HCT116 (cell line): ENCODE measurements at regions not wholly inside any gene's neighbourhood (a gene's known extent, or its start where the extent isn't known, plus 50 kb on each side); places are given as distances from the start of the nearest gene placed in this dataset.

Source experiments
- ATAC-seq: fragments of 200-7000 bp; cut with Tn5 transposase; 2 replicates; pipeline ENCODE4 v1.9.1; 2020; ENCODE audit warnings: mild to moderate bottlenecking, moderate library complexity
- BruUV-seq: library from RNA; stranded (reverse); fragments of 400-500 nt; replicated peaks from 2 replicates; lab custom pipeline; 2021; lab: Mats Ljungman, UMichigan
- CTCF ChIA-PET: fragments of 300-600 bp; sonication (Branson Sonifier 250); formaldehyde crosslinking; loops from one replicate; lab custom pipeline; 2021; ENCODE audit warnings: antibody characterized with exemption; lab: Charles Lee
- POLR2A ChIA-PET: fragments of 300-600, 350-600 bp; sonication (Branson Sonifier 250); formaldehyde crosslinking; loops from one replicate; lab custom pipeline; 2021; ENCODE audit warnings: antibody characterized with exemption; lab: Charles Lee
- RAD21 ChIA-PET, 2 experiments: fragments of 300-600 bp; sonication (Branson Sonifier 250); formaldehyde crosslinking; loops; one replicate each; lab custom pipeline; 2023; ENCODE audit warnings: low total read pairs in 2 of 2; ENCODE audit not compliant: uncharacterized antibody in 2 of 2, unreplicated experiment in 2 of 2, low non-redundant PET in 1 of 2; lab: Charles Lee
- DNase-seq: peaks from one replicate; pipeline ENCODE4 v3.0.0-alpha.2; 2010; ENCODE audit warnings: low read depth, low spot score
- H2AFZ ChIP-seq: fragments of 200-600 bp; shearing (Covaris generic), sonication (generic); 2 replicates; pipeline ENCODE4 v1.6.1; 2017; ENCODE audit warnings: low read depth, mixed run types, mixed read lengths, antibody characterized with exemption, low read length; ENCODE audit not compliant: poor library complexity, severe bottlenecking
- H3K27ac ChIP-seq: 2 replicates; pipeline ENCODE4 v1.5.1; 2012; ENCODE audit warnings: low read depth, low read length
- H3K27me3 ChIP-seq: fragments of 200-600 bp; sonication (generic); 2 replicates; pipeline ENCODE4 v1.6.1; 2016; ENCODE audit warnings: mixed run types, low read length, mixed read lengths; ENCODE audit not compliant: insufficient read depth
- H3K36me3 ChIP-seq, 2 experiments: fragments of 200-500 bp in 1 of 2; fragments of 200-600 bp in 1 of 2; sonication (Bioruptor generic) in 1 of 2; sonication (generic) in 1 of 2; 2 replicates each; pipeline versions ENCODE4 v1.5.1 to v1.6.1; 2014 to 2016; ENCODE audit warnings: low read length in 2 of 2, inconsistent platforms in 1 of 2, mixed read lengths in 1 of 2, mixed run types in 1 of 2; ENCODE audit not compliant: insufficient read depth in 2 of 2, control insufficient read depth in 1 of 2
- H3K4me1 ChIP-seq, 2 experiments: fragments of 200-600 bp in 1 of 2; sonication (generic) in 1 of 2; 2 replicates each; pipeline versions ENCODE4 v1.5.1 to v1.6.1; 2012 to 2017; ENCODE audit warnings: low read length in 2 of 2, inconsistent platforms in 1 of 2, mild to moderate bottlenecking in 1 of 2, mixed read lengths in 1 of 2, mixed run types in 1 of 2, moderate library complexity in 1 of 2; ENCODE audit not compliant: insufficient read depth in 2 of 2, control insufficient read depth in 1 of 2
- H3K4me2 ChIP-seq: fragments of 200-600 bp; sonication (generic); 2 replicates; pipeline ENCODE4 v1.6.1; 2017; ENCODE audit warnings: mixed run types, low read length, mixed read lengths
- H3K4me3 ChIP-seq, 2 experiments: fragments of 200-600 bp in 1 of 2; sonication (generic) in 1 of 2; replicated peaks in 1 of 2; 2 replicates each; pipeline ENCODE4 v1.5.1; 2011 to 2016; ENCODE audit warnings: low read length in 2 of 2, control low read depth in 1 of 2, low read depth in 1 of 2, mild to moderate bottlenecking in 1 of 2, mixed read lengths in 1 of 2, mixed run types in 1 of 2
- H3K79me2 ChIP-seq: fragments of 200-600 bp; sonication (generic); 2 replicates; pipeline ENCODE4 v1.6.1; 2017; ENCODE audit warnings: mild to moderate bottlenecking, mixed run types, low read length, moderate library complexity, mixed read lengths; ENCODE audit not compliant: insufficient read depth
- H3K9ac ChIP-seq: fragments of 200-600 bp; sonication (generic); 2 replicates; pipeline ENCODE4 v1.6.1; 2016; ENCODE audit warnings: low read length, mixed read lengths
- H3K9me2 ChIP-seq: fragments of 200-600 bp; sonication (generic), shearing (Covaris generic); 2 replicates; pipeline ENCODE4 v1.6.1; 2017; ENCODE audit warnings: mixed run types, mild to moderate bottlenecking, moderate library complexity; ENCODE audit not compliant: insufficient read depth
- H3K9me3 ChIP-seq, 2 experiments: fragments of 200-500 bp in 1 of 2; fragments of 200-600 bp in 1 of 2; sonication (Bioruptor generic) in 1 of 2; sonication (generic) in 1 of 2; 2 replicates each; pipeline ENCODE4 v1.6.1; 2014 to 2017; ENCODE audit warnings: low read length in 2 of 2, mixed read lengths in 2 of 2, inconsistent platforms in 1 of 2, low read depth in 1 of 2, mild to moderate bottlenecking in 1 of 2, mixed run types in 1 of 2, moderate library complexity in 1 of 2; ENCODE audit not compliant: control insufficient read depth in 1 of 2, insufficient read depth in 1 of 2
- H4K20me1 ChIP-seq: fragments of 200-600 bp; sonication (generic), shearing (Covaris generic); 2 replicates; pipeline ENCODE4 v1.6.1; 2017; ENCODE audit warnings: mixed run types, mild to moderate bottlenecking, moderate library complexity; ENCODE audit not compliant: insufficient read depth
- ATF3 ChIP-seq: IDR thresholded peaks from 2 replicates; pipeline ENCODE4 v1.6.1; 2012
- CTCF ChIP-seq, 3 experiments: fragments of 200-600 bp in 1 of 3; sonication (generic) in 1 of 3; IDR thresholded peaks in 2 of 3; conservative IDR thresholded peaks in 1 of 3; 2 replicates each; pipeline ENCODE4 v1.5.1; 2012 to 2017; ENCODE audit warnings: low read depth in 2 of 3, low read length in 2 of 3, antibody characterized with exemption in 1 of 3, borderline replicate concordance in 1 of 3, control low read depth in 1 of 3, mild to moderate bottlenecking in 1 of 3, mixed read lengths in 1 of 3, mixed run types in 1 of 3, moderate library complexity in 1 of 3; ENCODE audit not compliant: insufficient read depth in 1 of 3
- EZH2 ChIP-seq: fragments of 200-600 bp; sonication (generic); IDR thresholded peaks from 2 replicates; pipeline ENCODE4 v1.6.1; 2017; ENCODE audit warnings: antibody characterized with exemption, mixed run types
- FOSL1 ChIP-seq: IDR thresholded peaks from 2 replicates; pipeline ENCODE4 v1.6.1; 2012; ENCODE audit warnings: low read depth
- JUND ChIP-seq: IDR thresholded peaks from 2 replicates; pipeline ENCODE4 v1.6.1; 2012
- POLR2A ChIP-seq: IDR thresholded peaks from 2 replicates; pipeline ENCODE4 v1.7.0; 2011; ENCODE audit warnings: borderline replicate concordance; ENCODE audit not compliant: insufficient read depth, insufficient read length; ENCODE audit errors: extremely low read depth
- POLR2AphosphoS5 ChIP-seq: IDR thresholded peaks from 2 replicates; pipeline ENCODE4 v1.6.1; 2011; ENCODE audit warnings: mild to moderate bottlenecking, low read depth, low read length, moderate library complexity
- REST ChIP-seq: IDR thresholded peaks from 2 replicates; pipeline ENCODE4 v1.6.1; 2012; ENCODE audit warnings: low read depth
- SIN3A ChIP-seq: IDR thresholded peaks from 2 replicates; pipeline ENCODE4 v1.6.1; 2012; ENCODE audit warnings: low read depth
- SP1 ChIP-seq: IDR thresholded peaks from 2 replicates; pipeline ENCODE4 v1.6.1; 2012; ENCODE audit warnings: low read depth
- SRF ChIP-seq: IDR thresholded peaks from 2 replicates; pipeline ENCODE4 v1.6.1; 2012; ENCODE audit warnings: low read depth
- TCF7L2 ChIP-seq: IDR thresholded peaks from 2 replicates; pipeline ENCODE4 v1.7.0; 2011; ENCODE audit warnings: borderline replicate concordance, inconsistent platforms; ENCODE audit not compliant: insufficient read depth, insufficient read length; ENCODE audit errors: extremely low read depth
- ZBTB33 ChIP-seq: IDR thresholded peaks from 2 replicates; pipeline ENCODE4 v1.6.1; 2011; ENCODE audit warnings: mild to moderate bottlenecking, low read length, moderate library complexity; ENCODE audit not compliant: insufficient replicate concordance; ENCODE audit errors: extremely low read depth
- intact Hi-C: fragments of 100-400 bp; cut with micrococcal nuclease; formaldehyde crosslinking; loops from 2 replicates; pipeline ENCODE4 v1.10.0; 2022

GRCh38 chr11:76257074-76257719 is 50.9 kb upstream of the WNT11 start:
- no peak overlapping the region for H3K4me2 ChIP-seq
- no peaks in the 10 kb centered on the region for H3K9me3 ChIP-seq
- H3K4me3 ChIP-seq = no peak overlapping the region
- no peaks in the 10 kb centered on the region for H4K20me1 ChIP-seq
- no peak overlapping the region for H3K9ac ChIP-seq
- ATAC-seq (no peak), DNase-seq (no peak)
- H3K27me3 ChIP-seq = peaks cover 5% of the 10 kb centered on the region; the same call in 1 of the 2 replicates
- BruUV-seq = no TSS peak
- no peaks in the 10 kb centered on the region for H3K36me3 ChIP-seq
- no peaks in the 10 kb centered on the region for H3K9me2 ChIP-seq
- no peaks in the 10 kb centered on the region for H3K4me1 ChIP-seq
- no peak overlapping the region for H3K27ac ChIP-seq
- TF ChIP-seq POLR2AphosphoS5 (no peak), TCF7L2 (no peak), SIN3A (no peak), FOSL1 (no peak), REST (no peak)
- intact Hi-C loops = no loop called here
- H2AFZ ChIP-seq = no peak overlapping the region
- ChIA-PET RAD21 (no interaction called here), CTCF (no interaction called here), POLR2A (no interaction called here)
- H3K79me2 ChIP-seq = no peaks in the 10 kb centered on the region

- POLR2A ChIA-PET = no interaction called here
- Histone ChIP-seq H3K27me3 (peaks cover 5% of the 10 kb centered on the region; the same call in 1 of the 2 replicates), H3K9me2 (no peaks in the 10 kb centered on the region), H3K79me2 (no peaks in the 10 kb centered on the region), H3K9me3 (no peaks in the 10 kb centered on the region), H3K27ac (no peak overlapping the region), H4K20me1 (no peaks in the 10 kb centered on the region), H3K4me2 (no peak overlapping the region), H3K9ac (no peak overlapping the region), H2AFZ (no peak overlapping the region), H3K36me3 (no peaks in the 10 kb centered on the region), H3K4me1 (no peaks in the 10 kb centered on the region), H3K4me3 (no peak overlapping the region)
- BruUV-seq = no TSS peak
- intact Hi-C loops = no loop called here
- CTCF ChIA-PET = no interaction called here
- ATAC-seq (no peak), DNase-seq (no peak)
- RAD21 ChIA-PET = no interaction called here
- TF ChIP-seq CTCF (IDR thresholded peaks at IDR 0.05 in 2 of 3, conservative IDR thresholded peaks at IDR 0.05 in 1 of 3; ENCODE audit: borderline replicate concordance in 1 of 3, insufficient read depth in 1 of 3, low read depth in 2 of 3, low read length in 2 of 3) (no peak), SRF (no peak), JUND (no peak), EZH2 (no peak), ZBTB33 (no peak), ATF3 (no peak), POLR2A (no peak), SIN3A (no peak), SP1 (no peak)
Observed at GRCh38 chr11:76256448-76256847, 50.1 kb upstream of the WNT11 start.
